ENCODE measurements at regions not wholly inside any gene's neighbourhood (a gene's known extent, or its start where the extent isn't known, plus 50 kb on each side); places are given as distances from the start of the nearest gene placed in this dataset.
"Not testable (repeated sequence)": the region's sequence is repeated elsewhere in the genome, so short reads cannot be mapped to it uniquely, and the experiment has no call there.

DNA sequence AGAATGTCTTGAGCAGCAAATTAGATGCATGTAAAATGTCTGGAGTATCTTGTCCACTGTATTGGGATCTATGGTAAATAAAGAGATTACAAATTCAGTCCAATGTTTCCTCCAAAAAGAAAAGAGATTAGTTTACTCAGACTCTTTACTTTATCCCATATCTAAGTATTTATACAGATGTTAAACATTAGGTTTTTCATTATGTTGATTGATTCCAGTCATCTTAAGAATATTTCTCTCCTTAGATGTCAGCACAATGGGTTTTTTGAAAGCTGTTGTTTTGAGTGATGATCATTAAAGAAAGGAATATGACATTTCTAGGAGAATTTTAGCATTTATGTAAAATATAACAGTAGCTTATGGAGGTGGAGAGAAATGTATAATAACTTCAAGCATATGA lies 938.9 kb downstream of the C4orf33 start:
- H3K4me1 Mint-ChIP-seq, result peaks cover 10% of the 10 kb centered on the region
- H3K36me3 Mint-ChIP-seq, result no peaks in the 10 kb centered on the region
- no peaks in the 10 kb centered on the region for H3K9me3 Mint-ChIP-seq
- DNase-seq (ENCODE audit: low spot score in 2 of 2, unreplicated experiment in 2 of 2), result no peak
- no peak overlapping the region for H3K27ac Mint-ChIP-seq
- no peak overlapping the region for H3K4me3 Mint-ChIP-seq
- H3K27me3 Mint-ChIP-seq (ENCODE audit: low read depth), result no peaks in the 10 kb centered on the region
- TF ChIP-seq, protein P1, sequence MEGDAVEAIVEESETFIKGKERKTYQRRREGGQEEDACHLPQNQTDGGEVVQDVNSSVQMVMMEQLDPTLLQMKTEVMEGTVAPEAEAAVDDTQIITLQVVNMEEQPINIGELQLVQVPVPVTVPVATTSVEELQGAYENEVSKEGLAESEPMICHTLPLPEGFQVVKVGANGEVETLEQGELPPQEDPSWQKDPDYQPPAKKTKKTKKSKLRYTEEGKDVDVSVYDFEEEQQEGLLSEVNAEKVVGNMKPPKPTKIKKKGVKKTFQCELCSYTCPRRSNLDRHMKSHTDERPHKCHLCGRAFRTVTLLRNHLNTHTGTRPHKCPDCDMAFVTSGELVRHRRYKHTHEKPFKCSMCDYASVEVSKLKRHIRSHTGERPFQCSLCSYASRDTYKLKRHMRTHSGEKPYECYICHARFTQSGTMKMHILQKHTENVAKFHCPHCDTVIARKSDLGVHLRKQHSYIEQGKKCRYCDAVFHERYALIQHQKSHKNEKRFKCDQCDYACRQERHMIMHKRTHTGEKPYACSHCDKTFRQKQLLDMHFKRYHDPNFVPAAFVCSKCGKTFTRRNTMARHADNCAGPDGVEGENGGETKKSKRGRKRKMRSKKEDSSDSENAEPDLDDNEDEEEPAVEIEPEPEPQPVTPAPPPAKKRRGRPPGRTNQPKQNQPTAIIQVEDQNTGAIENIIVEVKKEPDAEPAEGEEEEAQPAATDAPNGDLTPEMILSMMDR (IDR thresholded peaks at IDR 0.05; ENCODE audit: unreplicated experiment), result no peak

DNA sequence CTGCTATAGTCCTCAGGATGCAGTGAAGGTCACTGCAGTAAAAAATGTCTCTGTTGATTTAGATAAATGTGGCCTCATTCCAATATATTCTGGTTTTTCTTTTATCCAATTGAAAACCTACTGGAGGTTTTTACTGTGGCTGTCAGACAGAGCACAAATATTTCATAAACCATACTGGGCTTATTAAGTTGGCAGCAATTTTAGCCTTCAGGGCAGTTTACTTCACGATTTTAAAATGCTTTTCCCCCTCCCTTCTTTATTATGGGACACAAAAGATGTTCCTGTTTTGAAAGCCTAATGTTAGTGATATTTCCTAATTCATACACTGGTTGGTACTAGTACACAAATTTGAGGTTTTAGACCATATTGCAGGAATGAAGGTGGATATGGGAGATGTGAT lies 939.4 kb downstream of the C4orf33 start:
- no peak for DNase-seq (ENCODE audit: low spot score in 2 of 2, unreplicated experiment in 2 of 2)
- TF ChIP-seq, protein P1 (IDR thresholded peaks at IDR 0.05; ENCODE audit: unreplicated experiment), result no peak
- Mint-ChIP-seq H3K27me3 (ENCODE audit: low read depth) (no peaks in the 10 kb centered on the region), H3K9me3 (no peaks in the 10 kb centered on the region), H3K36me3 (no peaks in the 10 kb centered on the region), H3K27ac (no peak overlapping the region), H3K4me3 (no peak overlapping the region), H3K4me1 (peaks cover 10% of the 10 kb centered on the region)

DNA sequence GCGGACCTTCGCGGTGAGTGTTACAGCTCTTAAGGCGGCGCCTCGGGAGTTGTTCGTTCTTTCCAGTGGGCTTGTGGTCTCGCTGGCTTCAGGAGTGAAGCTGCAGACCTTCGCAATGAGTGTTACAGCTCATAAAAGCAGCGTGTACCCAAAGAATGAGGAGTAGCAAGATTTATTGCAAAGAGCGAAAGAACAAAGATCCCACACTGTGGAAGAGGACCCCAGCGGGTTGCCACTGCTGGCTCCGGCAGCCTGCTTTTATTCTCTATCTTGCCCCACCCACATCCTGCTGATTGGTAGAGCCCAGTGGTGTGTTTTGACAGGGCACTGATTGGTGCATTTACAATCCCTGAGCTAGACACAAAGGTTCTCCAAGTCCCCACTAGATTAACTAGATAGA lies 941.9 kb downstream of the C4orf33 start:
- not testable (repeated sequence) for H3K36me3 Mint-ChIP-seq; H3K9me3 Mint-ChIP-seq; H3K27me3 Mint-ChIP-seq (ENCODE audit: low read depth); DNase-seq (ENCODE audit: low spot score in 2 of 2, unreplicated experiment in 2 of 2); H3K4me3 Mint-ChIP-seq; H3K27ac Mint-ChIP-seq
- peaks cover 15% of the 10 kb centered on the region for H3K4me1 Mint-ChIP-seq

DNA sequence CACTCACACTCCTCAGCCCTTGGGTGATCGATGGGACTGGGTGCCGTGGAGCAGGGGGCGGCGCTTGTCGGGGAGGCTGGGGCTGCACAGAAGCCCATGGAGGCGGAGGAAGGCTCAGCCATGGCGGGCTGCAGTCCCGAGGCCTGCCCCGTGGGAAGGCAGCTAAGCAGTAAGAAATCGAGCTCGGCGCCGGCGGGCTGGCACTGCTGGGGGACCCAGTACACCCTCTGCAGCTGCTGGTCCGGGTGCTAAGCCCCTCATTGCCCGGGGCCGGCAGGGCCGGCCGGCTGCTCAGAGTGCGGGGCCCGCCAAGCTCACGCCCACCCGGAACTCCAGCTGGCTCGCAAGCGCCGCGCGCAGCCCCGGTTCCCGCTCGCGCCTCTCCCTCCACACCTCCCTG lies 942.6 kb downstream of the C4orf33 start:
- H3K4me1 Mint-ChIP-seq, result peaks cover 18% of the 10 kb centered on the region
- H3K36me3 Mint-ChIP-seq; H3K27me3 Mint-ChIP-seq (ENCODE audit: low read depth); DNase-seq (ENCODE audit: low spot score in 2 of 2, unreplicated experiment in 2 of 2); H3K27ac Mint-ChIP-seq; H3K9me3 Mint-ChIP-seq; H3K4me3 Mint-ChIP-seq: not testable (repeated sequence)

DNA sequence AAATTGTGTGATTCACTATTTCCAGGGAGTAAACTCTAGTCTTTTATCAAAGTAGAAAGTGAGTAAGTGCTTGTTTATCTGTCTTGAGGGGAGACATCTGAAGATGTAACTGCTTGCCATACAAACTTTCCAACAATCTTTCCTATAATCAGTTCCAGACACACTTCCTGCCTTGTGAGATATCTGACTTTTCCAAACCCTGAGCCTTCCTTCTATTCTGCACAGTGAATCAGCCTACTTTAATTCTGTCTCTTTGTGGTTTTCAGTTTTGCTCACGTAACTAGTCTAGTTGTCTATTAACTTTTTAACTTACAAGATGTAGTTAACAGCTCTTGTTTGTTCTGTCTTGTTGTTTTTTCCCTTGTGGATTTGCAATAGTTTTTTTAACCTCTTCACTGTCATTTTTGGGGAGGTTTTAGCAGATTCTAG lies 947.8 kb downstream of the C4orf33 start:
- Mint-ChIP-seq H3K27ac (no peak overlapping the region), H3K4me3 (no peak overlapping the region), H3K27me3 (ENCODE audit: low read depth) (no peaks in the 10 kb centered on the region), H3K9me3 (peaks cover 2% of the 10 kb centered on the region), H3K36me3 (no peaks in the 10 kb centered on the region), H3K4me1 (peaks cover 12% of the 10 kb centered on the region)
- DNase-seq (ENCODE audit: low spot score in 2 of 2, unreplicated experiment in 2 of 2), result no peak
- TF ChIP-seq, protein P1 (IDR thresholded peaks at IDR 0.05; ENCODE audit: unreplicated experiment), result no peak

DNA sequence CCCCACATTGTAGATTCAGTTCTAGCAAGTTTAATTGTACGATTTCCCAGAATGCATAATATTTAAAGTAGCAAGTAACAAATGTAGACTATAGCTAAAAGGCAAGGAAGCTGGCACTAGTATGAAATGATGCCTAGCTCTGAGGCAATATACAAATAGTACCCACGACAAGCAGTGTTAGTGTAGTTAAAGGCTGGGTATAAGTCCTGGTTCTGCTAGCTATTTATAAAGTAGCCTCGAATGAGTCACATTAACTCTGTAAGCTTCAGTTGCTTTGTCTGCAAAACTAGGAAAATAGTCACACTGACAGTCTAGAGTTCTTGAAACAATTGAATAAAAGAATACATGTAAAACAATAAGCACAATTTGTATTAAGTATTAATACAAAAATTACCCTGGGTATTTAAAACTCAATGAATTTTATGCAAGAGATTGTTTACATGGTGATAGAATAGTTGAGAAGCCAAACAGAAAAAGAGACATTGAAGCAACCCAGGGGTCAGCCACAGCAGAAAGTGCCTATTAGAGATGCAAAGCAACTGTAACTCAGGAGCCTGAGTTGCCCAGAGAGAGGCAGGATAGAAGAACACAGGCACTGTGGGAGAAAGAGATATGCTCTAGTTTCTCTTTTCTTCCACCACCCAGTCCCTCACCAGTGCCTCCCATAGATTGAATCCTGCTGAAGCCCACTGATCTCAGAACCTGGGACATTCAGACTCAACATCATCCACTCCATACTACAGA lies 949.0 kb downstream of the C4orf33 start:
- TF ChIP-seq, protein P1 (IDR thresholded peaks at IDR 0.05; ENCODE audit: unreplicated experiment), result no peak
- H3K27ac Mint-ChIP-seq, result no peak overlapping the region
- peaks cover 12% of the 10 kb centered on the region for H3K9me3 Mint-ChIP-seq
- no peak overlapping the region for H3K4me3 Mint-ChIP-seq
- H3K27me3 Mint-ChIP-seq (ENCODE audit: low read depth), result no peaks in the 10 kb centered on the region
- no peaks in the 10 kb centered on the region for H3K36me3 Mint-ChIP-seq
- H3K4me1 Mint-ChIP-seq, result peaks cover 12% of the 10 kb centered on the region
- DNase-seq (ENCODE audit: low spot score in 2 of 2, unreplicated experiment in 2 of 2), result no peak

DNA sequence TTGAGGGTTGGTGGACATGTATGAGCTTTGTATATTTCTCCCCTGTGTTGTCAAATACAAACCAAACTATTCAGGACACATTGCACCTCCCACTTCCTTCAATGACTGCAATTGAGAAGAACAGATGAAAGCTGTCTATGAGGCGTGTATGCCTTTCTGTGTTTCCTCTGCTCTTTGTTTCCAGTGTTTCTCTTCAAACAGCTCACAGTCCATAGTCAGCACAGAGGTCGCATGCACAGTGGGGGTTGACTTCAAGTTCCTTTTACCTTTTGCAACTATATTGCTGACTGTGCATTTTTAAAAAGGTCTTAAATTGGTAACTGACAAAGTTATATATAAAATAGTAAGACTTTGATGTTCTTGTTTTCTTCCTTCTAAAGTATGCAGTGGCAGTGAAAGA lies 957.8 kb downstream of the C4orf33 start:
- H3K36me3 Mint-ChIP-seq, result no peaks in the 10 kb centered on the region
- TF ChIP-seq, protein P1 (IDR thresholded peaks at IDR 0.05; ENCODE audit: unreplicated experiment), result no peak
- DNase-seq (ENCODE audit: low spot score in 2 of 2, unreplicated experiment in 2 of 2), result no peak
- no peak overlapping the region for H3K4me3 Mint-ChIP-seq
- H3K27ac Mint-ChIP-seq, result no peak overlapping the region
- no peaks in the 10 kb centered on the region for H3K27me3 Mint-ChIP-seq (ENCODE audit: low read depth)
- H3K4me1 Mint-ChIP-seq, result peaks cover 5% of the 10 kb centered on the region
- H3K9me3 Mint-ChIP-seq, result peaks cover 36% of the 10 kb centered on the region
